ENCODE measurements at regions not wholly inside any gene's neighbourhood (a gene's known extent, or its start where the extent isn't known, plus 50 kb on each side); places are given as distances from the start of the nearest gene placed in this dataset.

DNA sequence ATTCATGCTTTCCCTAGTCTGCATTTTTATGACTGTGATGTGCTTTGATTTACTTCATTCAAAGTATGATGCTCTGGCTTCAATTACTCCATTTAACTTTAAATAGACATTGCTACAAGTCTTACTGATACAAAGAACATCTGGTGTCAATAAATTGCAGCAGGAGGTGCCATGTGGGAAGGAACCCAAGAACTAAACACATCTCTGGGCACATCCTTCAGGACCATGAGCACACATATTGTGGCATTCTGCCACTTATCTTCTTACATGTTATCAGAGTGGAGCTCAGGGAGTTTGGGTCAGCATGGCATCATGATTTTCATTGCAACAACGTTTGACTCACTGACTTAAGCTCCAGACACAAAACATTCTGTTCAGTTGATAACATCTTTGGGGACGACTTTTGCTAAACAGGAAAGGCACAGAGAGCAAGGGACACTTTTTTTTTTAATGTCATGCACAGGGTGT, 227.0 kb downstream of the DKK1 start:
- H3K36me3 Mint-ChIP-seq (ENCODE audit: low read depth): no peaks in the 10 kb centered on the region
- H3K27me3 Mint-ChIP-seq (ENCODE audit: insufficient read depth): no peaks in the 10 kb centered on the region
- H3K9me3 Mint-ChIP-seq: peaks cover 3% of the 10 kb centered on the region
- H3K4me1 Mint-ChIP-seq (ENCODE audit: low read depth): no peaks in the 10 kb centered on the region
- H3K4me3 Mint-ChIP-seq: no peak overlapping the region
- H3K27ac Mint-ChIP-seq: no peak overlapping the region
- intact Hi-C loops (cut with micrococcal nuclease): no loop called here
- DNase-seq (ENCODE audit: low spot score): no peak

DNA sequence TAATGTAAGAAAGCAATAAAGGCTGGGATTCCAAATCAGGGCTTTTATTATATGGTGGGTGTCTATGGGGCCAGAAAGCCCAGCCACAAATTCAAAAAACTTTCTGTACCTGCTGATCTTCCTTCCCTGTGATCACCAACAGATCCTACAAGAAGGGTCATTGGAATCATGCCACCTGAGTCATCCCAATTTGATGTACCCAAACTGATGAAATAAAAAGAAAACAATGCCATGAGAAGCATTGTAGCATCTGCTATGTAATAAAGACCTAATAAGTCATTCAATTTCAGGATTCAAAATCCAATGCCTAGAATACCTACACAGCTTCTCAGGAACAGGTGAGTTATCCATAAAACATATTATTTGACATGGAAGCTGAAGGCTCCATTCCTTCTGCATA, 228.8 kb downstream of the DKK1 start:
- no peaks in the 10 kb centered on the region for H3K4me1 Mint-ChIP-seq (ENCODE audit: low read depth)
- no peak overlapping the region for H3K27ac Mint-ChIP-seq
- no peaks in the 10 kb centered on the region for H3K27me3 Mint-ChIP-seq (ENCODE audit: insufficient read depth)
- no peaks in the 10 kb centered on the region for H3K36me3 Mint-ChIP-seq (ENCODE audit: low read depth)
- no peak overlapping the region for H3K4me3 Mint-ChIP-seq
- peaks cover 3% of the 10 kb centered on the region for H3K9me3 Mint-ChIP-seq
- no peak for DNase-seq (ENCODE audit: low spot score)
- intact Hi-C loops (cut with micrococcal nuclease): no loop called here

GRCh38 chr10:52551046-52551445, 221.5 kb downstream of the MBL2 start:
- Mint-ChIP-seq H3K27ac (no peak overlapping the region), H3K36me3 (ENCODE audit: low read depth) (no peaks in the 10 kb centered on the region), H3K9me3 (no peaks in the 10 kb centered on the region), H3K27me3 (ENCODE audit: insufficient read depth) (no peaks in the 10 kb centered on the region), H3K4me1 (ENCODE audit: low read depth) (no peaks in the 10 kb centered on the region), H3K4me3 (no peak overlapping the region)
- DNase-seq (ENCODE audit: low spot score): no peak
- intact Hi-C loops (cut with micrococcal nuclease): no loop called here

DNA sequence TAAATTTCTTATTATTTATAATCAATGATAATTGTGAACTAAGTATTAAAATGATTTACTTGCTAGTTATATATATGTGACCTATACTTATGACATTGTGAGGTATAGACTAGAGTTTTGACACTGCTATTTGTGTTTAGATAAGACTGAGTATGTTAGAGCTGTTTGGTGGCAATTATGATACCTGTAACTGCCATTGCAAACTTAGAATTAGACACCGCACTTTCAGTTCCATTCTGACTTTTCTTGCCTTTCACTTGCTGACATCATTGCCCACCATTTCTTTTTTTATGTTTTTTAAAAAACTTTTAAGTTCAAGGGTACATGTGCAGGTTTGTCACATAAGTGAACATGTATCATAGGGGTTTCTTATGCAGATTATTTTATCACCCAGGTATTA, 214.5 kb downstream of the MBL2 start:
- H3K27ac Mint-ChIP-seq: no peak overlapping the region
- H3K27me3 Mint-ChIP-seq (ENCODE audit: insufficient read depth): no peaks in the 10 kb centered on the region
- intact Hi-C loops (cut with micrococcal nuclease): no loop called here
- no peak for DNase-seq (ENCODE audit: low spot score)
- no peaks in the 10 kb centered on the region for H3K4me1 Mint-ChIP-seq (ENCODE audit: low read depth)
- H3K4me3 Mint-ChIP-seq: no peak overlapping the region
- no peaks in the 10 kb centered on the region for H3K9me3 Mint-ChIP-seq
- H3K36me3 Mint-ChIP-seq (ENCODE audit: low read depth): no peaks in the 10 kb centered on the region

DNA sequence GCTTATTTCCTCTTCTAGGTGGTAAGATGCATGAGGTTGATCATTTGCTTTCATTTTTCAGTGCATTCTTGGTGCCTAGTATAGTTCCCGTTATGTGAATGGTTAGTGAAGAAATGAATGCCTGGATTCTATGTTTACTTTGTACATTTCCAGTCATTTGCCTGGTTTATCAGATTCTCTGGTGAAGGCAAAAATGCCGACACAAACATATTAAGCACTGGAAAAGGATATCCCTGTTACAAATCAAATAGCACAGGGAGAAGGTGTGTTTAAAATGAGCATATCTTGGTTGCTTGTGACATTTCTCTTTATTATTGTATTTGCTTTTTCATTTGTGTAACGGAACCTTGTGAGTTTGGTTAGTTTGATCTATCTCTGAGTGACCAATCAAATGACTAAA, 211.3 kb downstream of the MBL2 start:
- no peak overlapping the region for H3K27ac Mint-ChIP-seq
- H3K36me3 Mint-ChIP-seq (ENCODE audit: low read depth): no peaks in the 10 kb centered on the region
- H3K9me3 Mint-ChIP-seq: no peaks in the 10 kb centered on the region
- intact Hi-C loops (cut with micrococcal nuclease): no loop called here
- DNase-seq (ENCODE audit: low spot score): no peak
- H3K4me1 Mint-ChIP-seq (ENCODE audit: low read depth): no peaks in the 10 kb centered on the region
- no peak overlapping the region for H3K4me3 Mint-ChIP-seq
- no peaks in the 10 kb centered on the region for H3K27me3 Mint-ChIP-seq (ENCODE audit: insufficient read depth)

DNA sequence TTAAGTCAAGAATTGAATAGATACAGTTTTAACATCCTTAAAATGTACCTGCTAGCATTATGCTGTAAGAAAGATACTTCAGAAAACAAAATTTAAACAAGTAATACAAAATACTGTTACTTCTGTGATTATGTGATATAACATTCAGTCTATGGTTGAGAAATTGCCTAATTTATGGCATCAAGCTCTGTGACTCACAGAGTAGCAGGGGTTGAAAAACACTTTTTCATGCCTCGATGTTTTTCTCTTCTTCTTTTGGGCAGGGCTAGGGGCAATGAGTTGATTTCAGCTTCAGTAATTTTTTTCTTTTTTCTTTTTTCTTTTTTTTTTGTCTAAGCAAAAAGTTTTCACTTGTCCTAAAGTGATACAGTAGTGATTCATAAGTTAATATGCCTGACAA, 209.2 kb downstream of the MBL2 start:
- H3K36me3 Mint-ChIP-seq (ENCODE audit: low read depth): no peaks in the 10 kb centered on the region
- DNase-seq (ENCODE audit: low spot score): no peak
- no peaks in the 10 kb centered on the region for H3K27me3 Mint-ChIP-seq (ENCODE audit: insufficient read depth)
- intact Hi-C loops (cut with micrococcal nuclease): no loop called here
- H3K9me3 Mint-ChIP-seq: no peaks in the 10 kb centered on the region
- no peaks in the 10 kb centered on the region for H3K4me1 Mint-ChIP-seq (ENCODE audit: low read depth)
- H3K27ac Mint-ChIP-seq: no peak overlapping the region
- H3K4me3 Mint-ChIP-seq: no peak overlapping the region

- intact Hi-C loops (cut with micrococcal nuclease): no loop called here
- no peak for DNase-seq (ENCODE audit: low spot score)
- no peak overlapping the region for H3K27ac Mint-ChIP-seq
- H3K4me1 Mint-ChIP-seq (ENCODE audit: low read depth): no peaks in the 10 kb centered on the region
- no peaks in the 10 kb centered on the region for H3K36me3 Mint-ChIP-seq (ENCODE audit: low read depth)
- no peak overlapping the region for H3K4me3 Mint-ChIP-seq
- no peaks in the 10 kb centered on the region for H3K9me3 Mint-ChIP-seq
- H3K27me3 Mint-ChIP-seq (ENCODE audit: insufficient read depth): no peaks in the 10 kb centered on the region
These were observed 205.9 kb downstream of the MBL2 start for GRCh38 chr10:52566471-52567246.

- H3K27ac Mint-ChIP-seq: no peak overlapping the region
- DNase-seq (ENCODE audit: low spot score): no peak
- no peaks in the 10 kb centered on the region for H3K9me3 Mint-ChIP-seq
- H3K4me3 Mint-ChIP-seq: no peak overlapping the region
- H3K27me3 Mint-ChIP-seq (ENCODE audit: insufficient read depth): no peaks in the 10 kb centered on the region
- H3K4me1 Mint-ChIP-seq (ENCODE audit: low read depth): no peaks in the 10 kb centered on the region
- H3K36me3 Mint-ChIP-seq (ENCODE audit: low read depth): no peaks in the 10 kb centered on the region
- intact Hi-C loops (cut with micrococcal nuclease): no loop called here
These were observed 205.4 kb downstream of the MBL2 start for GRCh38 chr10:52567247-52567580.

GRCh38 chr10:52568309-52568708, 204.3 kb downstream of the MBL2 start:
- H3K9me3 Mint-ChIP-seq: no peaks in the 10 kb centered on the region
- intact Hi-C loops (cut with micrococcal nuclease): no loop called here
- H3K36me3 Mint-ChIP-seq (ENCODE audit: low read depth): no peaks in the 10 kb centered on the region
- no peak for DNase-seq (ENCODE audit: low spot score)
- H3K27me3 Mint-ChIP-seq (ENCODE audit: insufficient read depth): no peaks in the 10 kb centered on the region
- H3K4me1 Mint-ChIP-seq (ENCODE audit: low read depth): no peaks in the 10 kb centered on the region
- no peak overlapping the region for H3K4me3 Mint-ChIP-seq
- H3K27ac Mint-ChIP-seq: no peak overlapping the region

DNA sequence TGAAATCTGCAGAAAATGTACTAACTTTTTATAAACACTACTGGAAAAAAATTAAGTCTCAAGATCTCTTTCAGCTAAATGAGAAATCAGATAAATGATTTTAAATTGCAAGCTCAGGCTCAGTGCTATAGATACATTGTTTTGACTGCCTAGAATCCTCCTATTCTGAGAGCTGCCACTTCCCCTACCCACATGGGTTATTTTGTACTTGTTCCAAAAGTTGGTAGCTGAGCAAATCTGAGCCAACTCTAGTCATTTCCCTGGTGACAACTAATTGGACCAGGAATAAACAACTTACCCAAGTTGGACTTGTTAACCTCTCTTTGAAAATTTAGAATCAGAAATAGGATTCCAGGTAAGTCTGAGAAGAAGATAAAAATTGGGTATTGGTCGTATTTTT, 202.1 kb downstream of the MBL2 start:
- Mint-ChIP-seq H3K4me1 (ENCODE audit: low read depth) (no peaks in the 10 kb centered on the region), H3K9me3 (no peaks in the 10 kb centered on the region), H3K27me3 (ENCODE audit: insufficient read depth) (no peaks in the 10 kb centered on the region), H3K4me3 (no peak overlapping the region), H3K27ac (no peak overlapping the region), H3K36me3 (ENCODE audit: low read depth) (no peaks in the 10 kb centered on the region)
- intact Hi-C loops (cut with micrococcal nuclease): no loop called here
- DNase-seq (ENCODE audit: low spot score): no peak

DNA sequence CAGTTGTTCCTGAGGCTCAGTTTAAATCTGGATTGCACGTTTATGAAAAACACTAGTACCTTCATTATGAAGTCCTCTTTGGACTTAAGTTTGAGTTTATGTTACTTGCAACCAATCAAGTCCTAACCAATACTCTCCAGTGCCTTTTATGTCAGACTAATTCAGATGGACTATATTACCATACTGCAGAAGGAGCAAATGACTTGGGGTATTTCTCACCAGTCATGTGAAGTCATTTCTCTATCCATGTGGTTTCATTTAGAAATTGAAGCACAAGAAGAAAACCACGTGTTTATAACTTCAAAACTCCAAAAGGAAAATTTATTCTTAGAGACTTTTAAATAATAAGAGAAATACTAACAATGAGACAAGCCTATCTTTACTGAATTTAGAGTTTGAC, 201.6 kb downstream of the MBL2 start:
- H3K27ac Mint-ChIP-seq: no peak overlapping the region
- no peaks in the 10 kb centered on the region for H3K4me1 Mint-ChIP-seq (ENCODE audit: low read depth)
- DNase-seq (ENCODE audit: low spot score): no peak
- no peaks in the 10 kb centered on the region for H3K27me3 Mint-ChIP-seq (ENCODE audit: insufficient read depth)
- no peaks in the 10 kb centered on the region for H3K9me3 Mint-ChIP-seq
- no peak overlapping the region for H3K4me3 Mint-ChIP-seq
- no peaks in the 10 kb centered on the region for H3K36me3 Mint-ChIP-seq (ENCODE audit: low read depth)
- intact Hi-C loops (cut with micrococcal nuclease): no loop called here

GRCh38 chr10:52571516-52572182, 200.9 kb downstream of the MBL2 start:
- no peaks in the 10 kb centered on the region for H3K9me3 Mint-ChIP-seq
- DNase-seq (ENCODE audit: low spot score): no peak
- no peaks in the 10 kb centered on the region for H3K36me3 Mint-ChIP-seq (ENCODE audit: low read depth)
- H3K4me3 Mint-ChIP-seq: no peak overlapping the region
- no peaks in the 10 kb centered on the region for H3K27me3 Mint-ChIP-seq (ENCODE audit: insufficient read depth)
- H3K27ac Mint-ChIP-seq: no peak overlapping the region
- H3K4me1 Mint-ChIP-seq (ENCODE audit: low read depth): no peaks in the 10 kb centered on the region
- intact Hi-C loops (cut with micrococcal nuclease): no loop called here

DNA sequence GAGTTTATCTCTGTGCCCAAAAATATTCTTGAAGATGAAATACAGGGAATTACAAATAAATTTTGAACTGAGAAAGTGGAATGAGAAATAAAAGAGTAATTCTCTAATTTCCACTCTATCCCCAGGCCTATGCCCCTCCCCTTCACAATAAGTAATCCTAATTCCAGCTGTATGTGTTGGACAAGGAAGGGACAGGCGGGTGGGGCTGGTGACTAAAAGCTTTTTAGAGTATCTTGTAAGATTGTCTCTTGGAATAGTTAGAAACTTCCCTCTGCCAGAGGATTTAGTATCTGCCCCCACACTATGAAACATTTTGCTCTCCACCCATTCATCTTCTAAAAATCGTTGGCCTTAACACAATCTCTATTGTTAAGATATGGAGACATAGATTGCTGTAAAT, 199.2 kb downstream of the MBL2 start:
- Mint-ChIP-seq H3K36me3 (ENCODE audit: low read depth) (no peaks in the 10 kb centered on the region), H3K4me3 (no peak overlapping the region), H3K27ac (no peak overlapping the region), H3K4me1 (ENCODE audit: low read depth) (no peaks in the 10 kb centered on the region), H3K27me3 (ENCODE audit: insufficient read depth) (no peaks in the 10 kb centered on the region), H3K9me3 (no peaks in the 10 kb centered on the region)
- intact Hi-C loops (cut with micrococcal nuclease): no loop called here
- no peak for DNase-seq (ENCODE audit: low spot score)

DNA sequence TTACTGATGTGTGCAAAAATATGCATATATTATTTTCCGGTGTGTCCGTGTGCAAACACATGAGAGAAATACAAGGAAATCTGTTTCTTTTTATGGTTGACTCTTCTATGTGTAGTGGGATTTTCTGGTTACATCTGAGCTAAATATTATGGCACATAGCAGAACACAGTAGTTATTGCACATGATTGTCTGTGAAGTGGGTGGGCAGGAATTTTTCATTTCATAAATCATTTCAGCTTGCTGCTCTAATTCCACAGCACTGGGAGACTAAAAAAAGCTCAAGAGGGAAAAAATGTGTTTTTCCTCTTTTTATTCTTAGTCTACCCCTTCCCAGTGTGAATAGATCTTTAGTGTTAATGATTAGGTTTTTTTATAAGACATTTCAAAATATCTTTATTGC, 197.9 kb downstream of the MBL2 start:
- no peaks in the 10 kb centered on the region for H3K4me1 Mint-ChIP-seq (ENCODE audit: low read depth)
- no peak overlapping the region for H3K27ac Mint-ChIP-seq
- no peak for DNase-seq (ENCODE audit: low spot score)
- intact Hi-C loops (cut with micrococcal nuclease): no loop called here
- no peak overlapping the region for H3K4me3 Mint-ChIP-seq
- H3K36me3 Mint-ChIP-seq (ENCODE audit: low read depth): no peaks in the 10 kb centered on the region
- no peaks in the 10 kb centered on the region for H3K9me3 Mint-ChIP-seq
- H3K27me3 Mint-ChIP-seq (ENCODE audit: insufficient read depth): no peaks in the 10 kb centered on the region
